Lung (tissue), 11 donors: ENCODE measurements at regions not wholly inside any gene's neighbourhood (a gene's known extent, or its start where the extent isn't known, plus 50 kb on each side); places are given as distances from the start of the nearest gene placed in this dataset.

ENCODE experiments used
- ATAC-seq: fragments of 200-7000 bp; cut with Tn5 transposase; one replicate; pipeline ENCODE4 v1.9.1; 2020; ENCODE audit warnings: moderate number of reproducible peaks; ENCODE audit not compliant: insufficient read depth, low FRiP score
- DNase-seq, 3 donors: peaks; one replicate each; pipeline ENCODE4 v3.0.0-alpha.2; 2013 to 2017
- H3K27ac ChIP-seq, 2 donors: one replicate each; pipeline ENCODE4 v1.5.1; 2013; ENCODE audit warnings: mild to moderate bottlenecking in 2 of 2, moderate library complexity in 2 of 2, control low read depth in 1 of 2, inconsistent platforms in 1 of 2, low read depth in 1 of 2, low read length in 1 of 2
- H3K27me3 ChIP-seq, 3 donors: one replicate each; pipeline ENCODE4 v1.5.1; 2013; ENCODE audit warnings: low read length in 2 of 3; ENCODE audit not compliant: control insufficient read depth in 3 of 3, insufficient read depth in 3 of 3
- H3K36me3 ChIP-seq, 4 donors: one replicate each; pipeline ENCODE4 v1.5.1; 2013; ENCODE audit warnings: low read length in 4 of 4, mild to moderate bottlenecking in 1 of 4, moderate library complexity in 1 of 4; ENCODE audit not compliant: control insufficient read depth in 4 of 4, insufficient read depth in 4 of 4
- H3K4me1 ChIP-seq, 5 donors: one replicate each; pipeline ENCODE4 v1.5.1; 2013; ENCODE audit warnings: low read length in 5 of 5, mild to moderate bottlenecking in 2 of 5, moderate library complexity in 1 of 5; ENCODE audit not compliant: control insufficient read depth in 5 of 5, insufficient read depth in 5 of 5
- H3K4me3 ChIP-seq: one replicate; pipeline ENCODE4 v1.5.1; 2013; ENCODE audit warnings: mild to moderate bottlenecking, control low read depth, moderate library complexity
- H3K9ac ChIP-seq, 2 donors: one replicate each; pipeline ENCODE4 v1.5.1; 2013; ENCODE audit warnings: low read length in 2 of 2, control low read depth in 1 of 2; ENCODE audit not compliant: insufficient read depth in 1 of 2
- H3K9me3 ChIP-seq, 4 donors: one replicate each; pipeline ENCODE4 v1.5.1; 2013; ENCODE audit warnings: low read length in 3 of 4, mild to moderate bottlenecking in 1 of 4, moderate library complexity in 1 of 4; ENCODE audit not compliant: control insufficient read depth in 4 of 4, insufficient read depth in 3 of 4
- WGBS, 2 donors: extraction: QIAGEN DNeasy Blood & Tissue Kit; methylation state at CpG; one replicate each; pipeline ENCODE4 v1.1.7; 2013; 5-methylcytosine and 5-hydroxymethylcytosine counted together
- TF ChIP-seq, protein P1 (sequence below): IDR thresholded peaks from 2 replicates; pipeline ENCODE4 v1.5.1; 2012; ENCODE audit warnings: mild to moderate bottlenecking; ENCODE audit errors: control extremely low read depth, extremely low read depth
- donor health status: control.
- donor health status: control.
- donor health status: Bipolar disorder and iron deficiency.
- donor health status: healthy.
- donor health status: DM: yes; HTN: yes; CAD: no.

DNA sequence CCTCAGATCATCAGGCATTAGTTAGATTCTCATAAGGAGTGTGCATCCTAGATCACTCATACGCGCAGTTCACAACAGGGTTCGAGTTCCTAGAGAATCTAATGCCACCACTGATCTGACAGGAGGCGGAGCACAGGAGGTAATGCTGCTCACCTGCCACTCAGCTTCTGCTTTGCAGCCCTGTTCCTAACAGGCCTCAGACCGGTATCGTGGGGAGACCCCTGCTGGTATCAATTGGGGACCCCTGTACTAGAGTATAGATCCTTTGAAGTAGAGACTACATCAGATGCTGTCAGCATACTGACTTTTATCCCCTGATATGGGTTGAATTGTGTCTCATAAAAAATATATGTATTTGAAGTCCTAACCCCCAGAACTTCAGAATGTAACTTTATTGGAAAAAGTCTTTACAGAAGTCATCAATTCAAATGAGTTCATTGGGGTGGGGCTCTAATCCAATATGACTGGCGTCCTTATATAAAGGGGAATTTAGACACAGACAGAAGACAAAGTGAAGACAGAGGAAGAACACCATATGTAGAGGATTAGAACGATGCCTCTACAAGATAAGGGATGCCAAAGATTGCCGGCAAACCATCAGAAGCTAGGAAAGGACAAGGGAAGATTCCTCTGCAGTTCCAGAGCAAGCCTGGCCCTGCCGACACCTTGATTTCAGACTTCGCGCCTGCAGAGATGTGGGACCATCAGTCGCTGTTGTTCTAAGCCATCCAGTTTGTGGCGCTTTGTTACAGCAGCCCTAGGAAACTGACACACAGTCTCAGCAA, 104.4 kb upstream of the BTBD3 start:
- no peaks in the 10 kb centered on the region for H3K4me1 ChIP-seq
- H3K36me3 ChIP-seq: no peaks in the 10 kb centered on the region
- 94 to 96% methylated on average over 14 of the region's 14 CpGs for WGBS, 2 donors
- DNase-seq: no peak
- H3K4me3 ChIP-seq: no peak overlapping the region
- H3K27ac ChIP-seq: no peak overlapping the region
- H3K9me3 ChIP-seq: no peaks in the 10 kb centered on the region
- no peaks in the 10 kb centered on the region for H3K27me3 ChIP-seq
- TF ChIP-seq, protein P1, sequence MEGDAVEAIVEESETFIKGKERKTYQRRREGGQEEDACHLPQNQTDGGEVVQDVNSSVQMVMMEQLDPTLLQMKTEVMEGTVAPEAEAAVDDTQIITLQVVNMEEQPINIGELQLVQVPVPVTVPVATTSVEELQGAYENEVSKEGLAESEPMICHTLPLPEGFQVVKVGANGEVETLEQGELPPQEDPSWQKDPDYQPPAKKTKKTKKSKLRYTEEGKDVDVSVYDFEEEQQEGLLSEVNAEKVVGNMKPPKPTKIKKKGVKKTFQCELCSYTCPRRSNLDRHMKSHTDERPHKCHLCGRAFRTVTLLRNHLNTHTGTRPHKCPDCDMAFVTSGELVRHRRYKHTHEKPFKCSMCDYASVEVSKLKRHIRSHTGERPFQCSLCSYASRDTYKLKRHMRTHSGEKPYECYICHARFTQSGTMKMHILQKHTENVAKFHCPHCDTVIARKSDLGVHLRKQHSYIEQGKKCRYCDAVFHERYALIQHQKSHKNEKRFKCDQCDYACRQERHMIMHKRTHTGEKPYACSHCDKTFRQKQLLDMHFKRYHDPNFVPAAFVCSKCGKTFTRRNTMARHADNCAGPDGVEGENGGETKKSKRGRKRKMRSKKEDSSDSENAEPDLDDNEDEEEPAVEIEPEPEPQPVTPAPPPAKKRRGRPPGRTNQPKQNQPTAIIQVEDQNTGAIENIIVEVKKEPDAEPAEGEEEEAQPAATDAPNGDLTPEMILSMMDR: no peak
- H3K9ac ChIP-seq: no peak overlapping the region
- ATAC-seq: no peak

DNA sequence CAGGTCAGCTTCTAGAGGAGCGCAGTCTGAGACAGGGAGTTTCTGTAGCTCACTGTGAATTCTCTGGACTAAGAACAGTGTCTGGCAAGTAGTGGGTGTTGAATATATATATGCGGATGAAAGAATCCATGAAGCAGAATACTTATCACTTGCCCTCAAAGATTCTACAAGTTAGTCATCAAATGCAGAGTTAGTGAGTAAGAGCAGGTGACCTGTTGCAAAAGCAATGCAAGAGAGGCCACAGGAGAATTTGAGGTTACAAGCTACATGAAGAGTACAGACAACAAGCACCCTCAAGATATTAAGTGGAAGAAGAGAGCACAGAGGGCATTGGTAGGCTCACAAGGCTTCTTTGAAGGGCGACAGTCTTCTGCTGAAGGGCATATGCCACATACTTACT, 103.4 kb upstream of the BTBD3 start:
- WGBS, 2 donors: 86 to 92% methylated on average over 3 of the region's 3 CpGs
- Histone ChIP-seq H3K4me1 (no peaks in the 10 kb centered on the region), H3K9ac (no peak overlapping the region), H3K36me3 (no peaks in the 10 kb centered on the region), H3K4me3 (no peak overlapping the region), H3K9me3 (no peaks in the 10 kb centered on the region), H3K27ac (no peak overlapping the region), H3K27me3 (no peaks in the 10 kb centered on the region)
- DNase-seq: no peak
- TF ChIP-seq, protein P1: no peak
- no peak for ATAC-seq

DNA sequence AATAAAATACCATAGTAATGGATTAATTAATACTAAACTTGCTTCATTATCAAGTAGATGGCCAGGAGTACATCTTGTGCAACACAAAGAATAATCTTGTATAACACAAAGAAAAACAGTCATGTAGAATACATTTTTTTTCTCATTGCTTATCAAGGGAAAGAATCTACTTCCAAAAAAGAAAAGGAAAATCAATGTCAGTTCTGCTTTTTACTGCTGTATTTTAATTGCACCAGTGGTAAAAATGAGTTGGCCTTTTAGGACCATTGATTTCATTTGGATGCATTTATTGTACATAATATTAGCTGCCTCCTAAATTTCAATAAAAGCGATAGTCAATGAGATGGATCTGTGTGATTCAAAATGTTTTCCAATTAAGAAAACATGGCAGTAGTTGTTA, 96.9 kb upstream of the BTBD3 start:
- no peak overlapping the region for H3K9ac ChIP-seq
- H3K4me1 ChIP-seq: no peaks in the 10 kb centered on the region
- no peak overlapping the region for H3K27ac ChIP-seq
- DNase-seq: no peak
- no peaks in the 10 kb centered on the region for H3K27me3 ChIP-seq
- WGBS, 2 donors: 98% methylated on average over 1 of the region's 1 CpG
- no peaks in the 10 kb centered on the region for H3K9me3 ChIP-seq
- no peaks in the 10 kb centered on the region for H3K36me3 ChIP-seq
- no peak overlapping the region for H3K4me3 ChIP-seq
- TF ChIP-seq, protein P1: no peak
- no peak for ATAC-seq

DNA sequence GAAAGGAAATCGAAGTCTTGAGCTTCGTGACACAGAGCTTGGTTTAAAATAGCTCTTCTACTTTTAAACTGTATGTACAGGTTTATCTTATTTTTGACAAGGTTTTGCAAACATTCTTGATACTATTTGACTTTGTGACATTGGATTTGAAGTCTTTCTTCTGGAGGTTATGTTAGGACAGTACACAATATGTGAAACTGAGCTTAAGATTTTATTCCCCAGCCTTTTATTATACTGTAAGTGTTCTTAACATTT, 95.2 kb upstream of the BTBD3 start:
- TF ChIP-seq, protein P1: no peak
- H3K4me3 ChIP-seq: no peak overlapping the region
- H3K9me3 ChIP-seq: no peaks in the 10 kb centered on the region
- H3K27me3 ChIP-seq: no peaks in the 10 kb centered on the region
- DNase-seq: no peak
- ATAC-seq: no peak
- no peak overlapping the region for H3K9ac ChIP-seq
- H3K27ac ChIP-seq: no peak overlapping the region
- 14 to 18% methylated on average over 2 of the region's 2 CpGs for WGBS, 2 donors
- no peaks in the 10 kb centered on the region for H3K4me1 ChIP-seq
- no peaks in the 10 kb centered on the region for H3K36me3 ChIP-seq
